ENCODE measurements at regions not wholly inside any gene's neighbourhood (a gene's known extent, or its start where the extent isn't known, plus 50 kb on each side); places are given as distances from the start of the nearest gene placed in this dataset.
"Not testable (repeated sequence)": the region's sequence is repeated elsewhere in the genome, so short reads cannot be mapped to it uniquely, and the experiment has no call there.

DNA sequence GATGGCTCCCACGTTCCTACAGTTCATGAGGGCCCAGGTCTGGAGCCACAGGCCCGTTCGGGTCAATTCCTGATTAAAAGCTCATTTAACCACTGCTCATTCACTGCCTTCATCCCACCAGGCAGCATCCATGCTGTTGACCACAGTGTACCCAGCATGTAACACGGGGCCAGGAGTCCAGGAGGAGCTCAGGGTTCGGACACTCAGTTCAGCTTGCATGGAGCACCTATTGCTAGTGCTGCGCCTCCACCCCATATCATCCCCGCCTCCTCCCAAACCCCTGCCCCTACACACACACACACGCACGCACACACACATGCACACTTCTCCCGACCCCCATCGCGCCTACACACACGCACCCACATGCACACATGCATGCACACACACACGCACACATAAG lies 72.9 kb upstream of the SNTG2 start:
- DNase-seq = no peak

DNA sequence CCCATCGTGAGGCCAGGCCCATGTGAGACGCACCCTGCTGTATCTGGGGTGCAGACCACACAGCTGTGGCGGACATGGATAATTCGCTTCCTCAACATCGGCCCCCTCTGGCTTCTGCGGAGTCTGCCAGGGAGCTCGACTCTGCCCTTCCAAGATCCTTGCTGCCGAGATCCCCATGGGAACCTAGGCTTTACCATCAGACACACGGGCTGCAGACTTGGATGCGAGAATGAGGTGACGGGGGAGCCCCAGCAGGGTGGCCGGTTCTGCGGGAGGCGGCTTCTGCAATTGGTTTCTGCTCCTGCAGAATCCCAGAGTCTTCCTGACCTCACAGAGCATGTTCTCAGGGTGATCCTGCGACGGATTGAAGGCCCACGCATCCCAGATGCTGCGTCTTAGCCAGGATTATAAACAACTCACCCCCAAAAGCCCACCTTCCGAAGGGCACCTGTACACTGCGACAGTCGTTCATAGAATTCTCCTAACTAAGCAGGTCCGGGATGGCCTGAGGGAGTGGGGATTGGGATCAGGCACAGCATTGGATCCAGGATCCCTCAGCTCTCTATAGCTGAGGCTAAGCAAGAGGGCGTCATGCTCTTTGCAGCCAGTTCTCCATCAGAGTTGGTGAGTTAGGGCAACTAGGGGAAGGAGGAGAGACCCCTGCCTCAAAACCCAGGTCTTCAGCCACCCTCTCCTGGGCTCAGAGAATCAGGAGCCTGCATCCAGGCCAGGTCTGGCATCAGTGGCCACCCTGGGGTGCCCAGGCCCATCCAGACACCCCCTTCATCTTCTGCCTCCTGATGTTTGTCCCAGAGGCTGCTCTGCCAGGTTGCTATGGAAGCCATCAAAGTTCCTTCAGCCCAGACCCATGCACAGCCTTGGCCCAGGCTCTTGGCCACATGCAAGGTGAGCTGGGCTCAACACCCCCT lies 74.7 kb upstream of the SNTG2 start:
- DNase-seq = no peak

GRCh38 chr2:873651-874580 lies 76.7 kb upstream of the SNTG2 start:
- peak; percentile 52 for DNase-seq

DNA sequence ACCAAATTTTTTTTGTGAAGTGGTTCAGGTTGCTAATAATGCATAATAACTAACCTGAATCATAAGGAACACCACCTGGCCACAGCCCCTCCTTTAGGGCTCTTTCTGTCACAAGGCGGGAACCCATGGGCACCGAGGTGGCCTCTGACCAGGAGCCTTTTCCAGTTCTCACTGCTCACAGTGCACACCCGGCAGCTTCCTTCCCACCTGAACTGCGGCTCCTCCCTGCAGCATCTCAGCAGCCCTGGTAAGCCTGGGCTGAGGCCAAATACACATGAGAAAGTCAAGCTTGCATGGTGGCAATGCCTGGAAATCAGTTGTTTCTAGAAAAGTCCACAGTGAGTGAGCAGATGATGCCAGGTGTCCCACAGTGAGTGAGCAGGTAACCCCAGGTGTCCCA lies 77.6 kb upstream of the SNTG2 start:
- no peak for DNase-seq

GRCh38 chr2:871926-872680 lies 78.5 kb upstream of the SNTG2 start:
- no peak for DNase-seq

- DNase-seq = no peak
These were observed 79.4 kb upstream of the SNTG2 start for GRCh38 chr2:871175-871727.

GRCh38 chr2:870426-870825 lies 80.2 kb upstream of the SNTG2 start:
- no peak for DNase-seq

DNA sequence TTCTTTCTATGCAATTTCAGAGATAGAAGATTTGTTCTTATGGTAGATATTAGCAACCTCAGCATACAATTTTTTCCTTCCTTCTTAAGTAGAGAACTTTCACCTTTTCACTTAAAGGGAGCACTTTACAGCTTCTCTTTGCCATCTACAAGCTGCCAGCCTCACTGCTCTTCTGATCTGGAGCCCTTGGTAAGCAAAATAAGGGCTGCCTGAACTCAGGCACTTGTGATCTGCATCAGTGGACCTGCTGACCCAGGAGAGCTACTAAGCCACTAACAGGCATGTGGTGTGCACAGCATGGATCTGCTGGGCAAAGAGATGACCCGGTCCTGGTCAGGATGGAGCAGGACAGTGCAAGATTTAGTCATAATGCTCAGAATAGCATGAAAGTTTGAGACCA lies 80.8 kb upstream of the SNTG2 start:
- DNase-seq = no peak

- DNase-seq = no peak
These were observed 81.2 kb upstream of the SNTG2 start for GRCh38 chr2:869357-869871.

- DNase-seq = not testable (repeated sequence)
These were observed 81.8 kb upstream of the SNTG2 start for GRCh38 chr2:868857-869256.

DNA sequence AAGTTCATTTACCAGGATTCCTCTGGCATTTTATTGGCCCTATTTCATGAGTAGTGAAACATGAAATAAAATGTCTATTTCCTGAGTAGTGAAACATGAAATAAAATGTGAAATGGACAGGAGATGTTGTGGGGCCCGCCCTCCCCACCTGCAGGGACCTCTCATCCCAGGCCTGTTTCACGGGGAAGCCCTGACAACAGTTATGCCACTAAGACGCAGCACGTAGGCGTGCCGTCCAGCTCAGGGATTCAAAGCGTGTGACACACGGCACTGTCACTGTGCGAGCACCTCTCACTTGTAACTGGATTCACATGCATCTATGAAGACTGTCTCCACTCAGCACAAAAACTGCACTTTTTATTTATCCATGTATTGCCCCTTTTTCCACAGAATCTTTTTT lies 83.4 kb upstream of the SNTG2 start:
- no peak for DNase-seq

DNA sequence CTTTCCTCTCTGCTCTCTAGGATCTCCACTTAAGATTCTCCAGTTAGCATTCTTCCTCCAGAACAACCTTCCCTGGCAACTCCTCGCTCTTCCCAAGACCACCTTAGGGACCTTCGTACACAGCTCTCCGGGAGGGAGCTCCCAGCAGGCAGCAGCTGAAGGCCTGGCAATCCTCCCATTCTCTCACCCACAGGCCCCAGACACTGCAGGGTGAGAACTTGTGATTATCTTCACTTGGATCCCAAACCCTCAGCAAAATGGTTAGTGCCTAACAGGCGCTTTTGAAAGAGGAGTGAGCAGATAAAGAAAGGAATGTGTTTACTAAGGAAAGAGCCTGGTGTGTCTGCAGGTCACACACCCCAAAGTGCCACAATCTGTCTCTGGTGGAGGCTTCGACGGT lies 83.8 kb upstream of the SNTG2 start:
- DNase-seq = no peak

DNA sequence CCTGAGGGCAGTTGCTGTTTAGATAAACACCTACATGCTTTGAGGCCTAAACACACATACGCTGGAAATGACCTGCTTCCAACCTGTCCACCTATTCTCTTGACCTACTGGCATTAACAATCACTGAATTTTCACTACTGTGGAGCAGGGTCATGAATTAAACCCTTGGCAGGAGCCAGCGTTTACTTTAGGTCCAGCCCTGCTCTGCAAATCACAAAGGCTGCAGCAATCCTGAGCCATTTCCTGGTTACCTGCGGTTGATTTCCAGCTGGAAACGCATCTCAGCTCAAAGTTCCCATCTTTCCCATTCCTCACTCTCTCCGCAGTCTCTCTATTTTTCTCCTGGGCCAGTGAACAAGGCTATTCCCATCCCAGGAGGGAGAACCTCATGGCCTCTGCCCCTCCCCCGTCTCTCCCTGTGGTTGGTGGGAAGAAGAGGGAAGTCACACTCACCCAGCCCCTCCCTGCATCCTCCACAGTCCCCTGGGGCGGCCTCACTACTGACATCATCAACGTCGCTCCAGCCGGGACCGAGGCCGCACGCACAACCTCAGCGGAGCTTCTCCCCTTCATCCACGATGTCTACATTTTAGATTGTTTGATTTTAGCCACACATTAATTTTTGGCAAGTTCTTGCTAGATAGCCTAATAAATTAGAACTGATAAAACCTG lies 84.5 kb upstream of the SNTG2 start:
- no peak for DNase-seq

DNA sequence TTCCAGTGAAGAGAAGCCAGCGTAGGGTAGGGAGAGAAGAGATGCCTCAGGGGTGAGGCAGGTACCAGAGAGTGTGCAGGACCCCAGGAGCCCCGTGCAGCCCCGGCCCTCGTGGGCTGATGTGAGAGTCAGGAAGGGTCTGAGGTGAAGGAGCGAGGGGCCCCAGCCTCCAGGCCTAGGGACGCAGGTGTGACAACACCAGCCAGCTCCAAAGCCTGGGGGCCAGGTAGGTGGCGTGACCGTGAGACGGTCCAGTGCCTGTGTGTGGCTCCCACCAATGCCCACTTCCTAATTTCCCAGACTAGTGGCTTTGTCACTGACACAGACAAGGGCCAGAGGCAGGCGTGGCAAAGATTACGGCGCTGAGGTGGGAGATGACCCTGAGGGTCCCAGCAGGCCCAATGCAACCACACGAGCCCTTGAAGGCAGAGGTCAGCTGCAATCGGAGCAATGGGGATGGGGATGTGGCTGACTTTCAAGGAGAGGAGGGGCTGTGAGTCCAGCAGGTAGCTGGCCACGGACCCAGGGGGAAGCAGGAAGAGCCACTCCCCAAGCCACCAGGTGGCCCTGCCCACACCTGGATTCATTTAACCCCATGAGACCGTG lies 86.0 kb upstream of the SNTG2 start:
- no peak for DNase-seq

- no peak for DNase-seq
These were observed 86.8 kb upstream of the SNTG2 start for GRCh38 chr2:863732-864450.

GRCh38 chr2:862731-863466 lies 87.8 kb upstream of the SNTG2 start:
- DNase-seq = no peak

GRCh38 chr2:862355-862687 lies 88.3 kb upstream of the SNTG2 start:
- DNase-seq = no peak

DNA sequence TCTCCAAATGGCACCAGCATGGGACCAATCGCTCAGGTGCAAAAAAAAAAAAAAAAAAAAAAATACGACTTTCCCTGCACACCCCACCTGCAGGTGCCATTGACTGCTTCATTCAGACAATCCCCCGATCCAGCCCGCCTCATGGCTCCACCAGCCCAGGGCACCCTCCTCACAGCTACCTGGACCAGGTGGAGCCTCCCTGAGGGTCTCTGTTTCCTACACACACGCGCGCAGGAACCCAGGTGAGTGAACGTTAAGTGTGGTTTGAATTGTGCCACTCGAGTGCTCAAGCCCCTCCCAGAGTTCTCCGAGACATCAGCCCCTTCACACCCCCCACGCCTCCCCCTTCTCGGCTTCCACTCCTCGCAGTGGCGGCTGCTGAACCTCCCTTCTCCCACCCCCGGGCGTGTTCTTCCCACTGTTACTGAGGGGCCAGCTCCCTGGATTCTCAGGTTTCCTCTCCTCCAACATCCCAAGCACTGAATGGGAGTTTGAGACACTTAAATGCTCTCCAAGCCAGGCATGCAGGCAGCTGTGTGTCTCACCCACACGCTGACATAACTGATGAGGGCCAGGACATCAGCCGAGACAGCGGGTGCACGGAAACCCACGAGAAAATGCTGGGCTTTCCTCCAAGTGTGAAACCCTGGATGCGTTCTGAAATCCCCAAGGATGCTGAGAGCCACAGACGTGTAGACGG lies 88.8 kb upstream of the SNTG2 start:
- peak; percentile 34 for DNase-seq

DNA sequence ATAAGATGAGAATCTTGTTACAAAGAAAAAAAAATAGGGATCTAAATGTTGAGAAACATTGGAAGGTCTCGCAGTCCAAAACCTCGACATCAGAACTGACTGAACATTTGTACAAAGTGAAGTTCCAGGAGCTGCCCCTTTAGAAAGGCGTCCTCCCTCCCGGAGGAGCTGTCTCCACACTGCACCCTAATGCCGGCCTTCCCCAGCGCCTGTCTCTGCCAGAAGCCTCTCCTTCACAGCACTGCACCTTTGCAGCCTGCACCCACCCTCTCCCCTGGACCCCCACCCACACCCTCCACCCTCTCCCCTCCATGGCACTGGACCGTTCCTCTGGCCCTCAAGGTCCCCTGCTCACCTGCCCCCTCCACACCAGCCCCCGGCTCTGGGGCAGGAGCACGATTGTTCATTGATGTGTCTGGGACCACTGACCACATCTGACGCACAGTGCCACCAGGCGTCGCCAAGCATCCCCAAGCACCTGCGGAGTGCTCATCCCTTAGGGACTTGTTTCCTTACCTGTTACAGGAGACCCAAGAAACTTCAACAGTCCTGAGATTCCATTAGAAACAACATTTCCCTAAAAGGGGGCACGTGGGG lies 90.3 kb upstream of the SNTG2 start:
- DNase-seq = peak; percentile 33
